ENCODE measurements at regions not wholly inside any gene's neighbourhood (a gene's known extent, or its start where the extent isn't known, plus 50 kb on each side); places are given as distances from the start of the nearest gene placed in this dataset.

DNA sequence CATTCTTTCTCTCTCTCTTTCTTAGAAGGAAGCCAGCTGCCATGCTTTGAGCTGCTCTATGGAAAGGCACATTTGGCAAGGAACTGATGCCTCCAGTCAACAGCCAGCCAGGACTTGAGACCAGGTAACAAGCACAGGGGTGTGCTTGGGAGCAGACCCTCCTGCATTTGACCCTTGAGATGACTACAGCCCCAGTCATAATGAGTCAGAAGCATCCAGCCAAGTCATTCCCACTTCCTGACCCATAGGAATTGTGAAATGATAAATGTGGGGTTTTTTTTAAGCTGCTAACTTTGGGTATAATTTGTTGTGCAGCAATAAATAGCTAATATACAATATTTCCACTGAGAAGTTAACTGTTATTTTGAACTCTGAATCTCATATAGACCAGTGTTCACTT, 446.9 kb downstream of the GRXCR1 start:
- TF ChIP-seq, protein P1, sequence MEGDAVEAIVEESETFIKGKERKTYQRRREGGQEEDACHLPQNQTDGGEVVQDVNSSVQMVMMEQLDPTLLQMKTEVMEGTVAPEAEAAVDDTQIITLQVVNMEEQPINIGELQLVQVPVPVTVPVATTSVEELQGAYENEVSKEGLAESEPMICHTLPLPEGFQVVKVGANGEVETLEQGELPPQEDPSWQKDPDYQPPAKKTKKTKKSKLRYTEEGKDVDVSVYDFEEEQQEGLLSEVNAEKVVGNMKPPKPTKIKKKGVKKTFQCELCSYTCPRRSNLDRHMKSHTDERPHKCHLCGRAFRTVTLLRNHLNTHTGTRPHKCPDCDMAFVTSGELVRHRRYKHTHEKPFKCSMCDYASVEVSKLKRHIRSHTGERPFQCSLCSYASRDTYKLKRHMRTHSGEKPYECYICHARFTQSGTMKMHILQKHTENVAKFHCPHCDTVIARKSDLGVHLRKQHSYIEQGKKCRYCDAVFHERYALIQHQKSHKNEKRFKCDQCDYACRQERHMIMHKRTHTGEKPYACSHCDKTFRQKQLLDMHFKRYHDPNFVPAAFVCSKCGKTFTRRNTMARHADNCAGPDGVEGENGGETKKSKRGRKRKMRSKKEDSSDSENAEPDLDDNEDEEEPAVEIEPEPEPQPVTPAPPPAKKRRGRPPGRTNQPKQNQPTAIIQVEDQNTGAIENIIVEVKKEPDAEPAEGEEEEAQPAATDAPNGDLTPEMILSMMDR (IDR thresholded peaks at IDR 0.05 in 2 of 3, conservative IDR thresholded peaks at IDR 0.05 in 1 of 3; ENCODE audit: control insufficient read depth in 2 of 3, extremely low read depth in 1 of 3, insufficient read depth in 1 of 3, low read depth in 3 of 3, low read length in 3 of 3): no peak
- TF ChIP-seq NR2F1 (conservative IDR thresholded peaks at IDR 0.05) (no peak), TARDBP (IDR thresholded peaks at IDR 0.05; ENCODE audit: borderline replicate concordance) (no peak), NFYB (IDR thresholded peaks at IDR 0.05; ENCODE audit: insufficient read depth, low read depth, low read length) (no peak), MTA3 (IDR thresholded peaks at IDR 0.05; ENCODE audit: borderline replicate concordance, low read length) (no peak), KAT2A (conservative IDR thresholded peaks at IDR 0.05; ENCODE audit: control insufficient read depth, low read depth, low read length) (no peak), EP300 (IDR thresholded peaks at IDR 0.05; ENCODE audit: borderline replicate concordance in 1 of 2, control insufficient read depth in 1 of 2, low read depth in 2 of 2, low read length in 2 of 2) (no peak), DPF2 (IDR thresholded peaks at IDR 0.05) (no peak)
- TF ChIP-seq, protein P2, sequence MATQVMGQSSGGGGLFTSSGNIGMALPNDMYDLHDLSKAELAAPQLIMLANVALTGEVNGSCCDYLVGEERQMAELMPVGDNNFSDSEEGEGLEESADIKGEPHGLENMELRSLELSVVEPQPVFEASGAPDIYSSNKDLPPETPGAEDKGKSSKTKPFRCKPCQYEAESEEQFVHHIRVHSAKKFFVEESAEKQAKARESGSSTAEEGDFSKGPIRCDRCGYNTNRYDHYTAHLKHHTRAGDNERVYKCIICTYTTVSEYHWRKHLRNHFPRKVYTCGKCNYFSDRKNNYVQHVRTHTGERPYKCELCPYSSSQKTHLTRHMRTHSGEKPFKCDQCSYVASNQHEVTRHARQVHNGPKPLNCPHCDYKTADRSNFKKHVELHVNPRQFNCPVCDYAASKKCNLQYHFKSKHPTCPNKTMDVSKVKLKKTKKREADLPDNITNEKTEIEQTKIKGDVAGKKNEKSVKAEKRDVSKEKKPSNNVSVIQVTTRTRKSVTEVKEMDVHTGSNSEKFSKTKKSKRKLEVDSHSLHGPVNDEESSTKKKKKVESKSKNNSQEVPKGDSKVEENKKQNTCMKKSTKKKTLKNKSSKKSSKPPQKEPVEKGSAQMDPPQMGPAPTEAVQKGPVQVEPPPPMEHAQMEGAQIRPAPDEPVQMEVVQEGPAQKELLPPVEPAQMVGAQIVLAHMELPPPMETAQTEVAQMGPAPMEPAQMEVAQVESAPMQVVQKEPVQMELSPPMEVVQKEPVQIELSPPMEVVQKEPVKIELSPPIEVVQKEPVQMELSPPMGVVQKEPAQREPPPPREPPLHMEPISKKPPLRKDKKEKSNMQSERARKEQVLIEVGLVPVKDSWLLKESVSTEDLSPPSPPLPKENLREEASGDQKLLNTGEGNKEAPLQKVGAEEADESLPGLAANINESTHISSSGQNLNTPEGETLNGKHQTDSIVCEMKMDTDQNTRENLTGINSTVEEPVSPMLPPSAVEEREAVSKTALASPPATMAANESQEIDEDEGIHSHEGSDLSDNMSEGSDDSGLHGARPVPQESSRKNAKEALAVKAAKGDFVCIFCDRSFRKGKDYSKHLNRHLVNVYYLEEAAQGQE (IDR thresholded peaks at IDR 0.05; ENCODE audit: low read depth, low read length): no peak
- TF ChIP-seq, protein P3, sequence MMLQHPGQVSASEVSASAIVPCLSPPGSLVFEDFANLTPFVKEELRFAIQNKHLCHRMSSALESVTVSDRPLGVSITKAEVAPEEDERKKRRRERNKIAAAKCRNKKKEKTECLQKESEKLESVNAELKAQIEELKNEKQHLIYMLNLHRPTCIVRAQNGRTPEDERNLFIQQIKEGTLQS (IDR thresholded peaks at IDR 0.05; ENCODE audit: borderline replicate concordance, extremely low read depth, low read depth, low read length): no peak

All from GM12878 (cell line).